ENCODE measurements at regions not wholly inside any gene's neighbourhood (a gene's known extent, or its start where the extent isn't known, plus 50 kb on each side); places are given as distances from the start of the nearest gene placed in this dataset.

DNA sequence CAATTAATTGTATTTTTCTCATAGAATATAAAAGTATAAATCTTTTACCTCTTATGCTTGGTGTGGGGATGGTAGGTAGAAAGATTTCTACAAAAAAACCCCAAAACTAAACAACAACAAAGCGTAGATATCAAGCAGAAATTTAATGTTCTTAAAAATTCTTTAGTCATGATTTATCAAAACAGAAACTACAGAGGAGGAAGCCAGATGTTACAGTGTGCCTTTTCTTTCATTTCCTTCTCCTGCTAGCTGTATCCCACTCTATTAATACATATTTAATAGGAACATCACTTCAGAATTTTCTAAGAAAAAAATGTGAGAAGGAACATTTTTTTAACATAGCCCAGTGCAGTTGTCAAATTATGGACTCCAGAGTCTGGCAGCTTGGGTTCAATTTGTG, 420.6 kb downstream of the TUSC7 start:
- no peak for DNase-seq (ENCODE audit: low read depth)
- in situ Hi-C loops (cut with HindIII; ENCODE audit: low pct_unique_long_range_greater_than_20kb, low sequenced_read_pairs) = no loop called here

DNA sequence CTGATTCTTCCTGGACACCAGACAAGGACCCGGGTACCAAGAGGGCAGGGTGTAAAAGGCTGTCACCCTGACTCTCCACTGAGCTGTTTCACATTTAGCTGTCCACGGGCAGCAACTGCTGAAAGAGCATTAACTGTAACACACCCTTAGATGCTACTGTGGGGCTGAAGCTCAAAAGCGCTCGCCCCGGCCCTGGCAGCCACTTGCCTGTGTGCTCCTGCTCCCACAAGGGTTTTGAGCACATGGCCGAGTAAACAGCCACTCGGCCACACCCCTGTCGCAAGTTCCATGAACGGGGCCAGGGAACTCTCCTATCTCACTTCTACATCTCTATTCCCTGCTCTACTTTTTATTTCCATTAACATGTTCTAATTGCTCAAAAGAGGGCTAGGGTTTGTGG, 421.7 kb downstream of the TUSC7 start:
- no peak for DNase-seq (ENCODE audit: low read depth)
- in situ Hi-C loops (cut with HindIII; ENCODE audit: low pct_unique_long_range_greater_than_20kb, low sequenced_read_pairs) = no loop called here

DNA sequence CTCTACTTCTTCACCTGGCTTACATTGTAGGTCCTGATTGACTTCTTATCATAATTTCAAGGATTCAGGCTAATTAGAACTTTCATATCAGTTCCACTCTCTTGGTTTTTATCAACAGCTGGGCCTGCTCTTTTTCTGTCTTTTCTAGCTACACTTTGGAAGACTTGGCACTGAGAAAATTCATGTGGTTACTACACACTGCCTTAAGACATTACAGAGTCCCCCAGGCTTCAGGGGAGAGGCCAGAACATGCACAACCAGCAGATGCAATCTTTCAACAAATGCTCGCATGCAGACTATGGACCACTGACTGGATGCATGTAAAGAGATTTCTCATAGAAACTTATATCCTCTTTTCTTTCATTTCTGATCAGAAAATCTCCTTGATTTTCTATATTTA, 423.5 kb downstream of the TUSC7 start:
- DNase-seq (ENCODE audit: low read depth) = no peak
- in situ Hi-C loops (cut with HindIII; ENCODE audit: low pct_unique_long_range_greater_than_20kb, low sequenced_read_pairs) = no loop called here

DNA sequence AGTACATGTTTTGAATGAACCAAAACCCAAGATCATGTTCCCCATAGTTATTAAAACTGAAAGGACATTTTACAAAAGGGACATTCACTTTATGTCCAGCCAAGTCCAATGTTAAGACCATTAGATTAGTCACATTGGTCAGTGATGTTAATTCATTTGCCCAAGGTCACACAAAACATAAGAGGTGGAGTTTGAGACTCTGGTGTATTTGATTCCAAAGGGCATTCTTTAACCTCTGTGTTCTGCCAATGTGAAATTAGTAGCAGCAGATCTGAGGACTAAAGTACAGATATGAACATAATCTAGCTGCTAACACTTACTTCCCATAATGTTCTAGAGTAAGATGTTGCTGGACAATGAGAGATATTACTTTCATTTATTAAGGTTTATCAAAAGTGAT, 425.6 kb downstream of the TUSC7 start:
- no peak for DNase-seq (ENCODE audit: low read depth)
- in situ Hi-C loops (cut with HindIII; ENCODE audit: low pct_unique_long_range_greater_than_20kb, low sequenced_read_pairs) = no loop called here

DNA sequence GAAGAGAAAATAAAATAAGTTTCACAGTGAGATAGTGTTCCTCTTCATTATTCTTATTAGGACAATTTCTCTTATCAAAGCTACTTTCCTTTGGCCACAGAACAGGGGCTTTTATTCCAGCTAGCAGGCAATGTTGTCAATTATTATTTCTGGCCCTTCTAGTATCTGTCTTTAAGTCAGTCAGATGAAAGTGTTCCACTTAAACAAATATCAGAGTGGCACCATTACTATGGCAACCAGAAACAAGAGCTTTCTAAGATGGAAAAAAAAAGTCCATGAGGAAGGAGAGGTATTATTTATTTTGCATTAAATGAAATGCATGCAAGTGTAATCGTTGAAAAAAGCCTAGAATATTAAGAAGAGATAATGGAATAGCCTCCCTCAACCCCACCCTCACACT, 426.4 kb downstream of the TUSC7 start:
- DNase-seq (ENCODE audit: low read depth) = no peak
- in situ Hi-C loops (cut with HindIII; ENCODE audit: low pct_unique_long_range_greater_than_20kb, low sequenced_read_pairs) = no loop called here

DNA sequence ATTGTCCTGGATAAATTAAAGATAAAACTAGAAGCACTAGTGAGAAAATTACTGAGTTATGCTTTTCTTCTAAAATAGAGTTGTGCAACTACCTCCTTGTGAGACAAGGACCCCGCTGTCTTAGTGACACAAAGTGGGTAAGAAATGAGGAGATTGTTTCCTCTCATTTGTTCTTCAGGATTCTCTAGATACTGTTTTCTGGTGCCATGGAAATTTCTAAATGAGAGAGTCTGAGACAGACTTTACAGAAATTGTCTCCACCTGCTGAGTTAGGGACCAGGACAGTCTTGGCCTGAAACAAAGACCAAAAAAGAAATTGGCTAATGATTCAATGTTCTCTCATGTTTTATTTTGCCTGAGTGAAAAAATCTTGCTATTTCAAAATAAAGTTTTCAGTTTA, 427.5 kb downstream of the TUSC7 start:
- in situ Hi-C loops (cut with HindIII; ENCODE audit: low pct_unique_long_range_greater_than_20kb, low sequenced_read_pairs) = no loop called here
- no peak for DNase-seq (ENCODE audit: low read depth)

DNA sequence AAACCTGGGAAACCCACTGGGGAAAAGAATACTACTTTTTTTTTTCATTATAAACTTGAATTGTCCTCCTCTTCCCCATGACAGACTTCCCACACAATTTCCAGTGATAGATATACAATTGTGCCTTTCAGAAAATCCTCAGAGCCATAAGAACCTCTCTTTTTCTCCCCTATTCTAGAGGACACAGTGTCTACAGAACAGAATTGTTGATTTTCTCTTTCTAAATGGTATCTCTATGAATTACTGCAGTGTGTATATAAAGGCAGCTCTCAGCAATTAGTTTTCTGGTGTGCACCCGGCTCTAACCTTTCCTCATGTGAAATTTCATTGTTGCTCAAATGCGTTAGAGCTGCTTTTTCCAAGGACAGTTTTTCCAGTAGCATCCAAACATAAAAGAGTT, 430.1 kb downstream of the TUSC7 start:
- no peak for DNase-seq (ENCODE audit: low read depth)
- in situ Hi-C loops (cut with HindIII; ENCODE audit: low pct_unique_long_range_greater_than_20kb, low sequenced_read_pairs) = no loop called here

DNA sequence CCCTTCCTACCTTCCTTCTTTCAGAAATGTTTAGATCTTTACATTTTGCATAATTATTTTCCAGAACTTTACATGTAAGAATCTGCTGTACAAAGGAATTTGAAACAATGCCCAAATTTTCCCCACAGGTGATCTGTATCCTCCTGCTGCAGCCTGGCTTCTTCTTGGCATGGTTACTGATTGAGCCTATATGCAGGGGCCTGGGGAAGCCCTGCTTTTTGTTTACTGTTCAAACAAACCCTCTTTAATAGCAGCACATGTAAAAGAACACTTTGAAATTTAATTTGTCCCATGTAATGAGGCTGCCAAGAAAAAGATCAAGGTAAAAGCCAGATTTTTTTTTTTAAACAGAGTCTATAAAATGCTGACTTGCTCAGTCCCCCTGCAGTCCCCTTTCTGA, 432.2 kb downstream of the TUSC7 start:
- no peak for DNase-seq (ENCODE audit: low read depth)
- in situ Hi-C loops (cut with HindIII; ENCODE audit: low pct_unique_long_range_greater_than_20kb, low sequenced_read_pairs) = no loop called here

DNA sequence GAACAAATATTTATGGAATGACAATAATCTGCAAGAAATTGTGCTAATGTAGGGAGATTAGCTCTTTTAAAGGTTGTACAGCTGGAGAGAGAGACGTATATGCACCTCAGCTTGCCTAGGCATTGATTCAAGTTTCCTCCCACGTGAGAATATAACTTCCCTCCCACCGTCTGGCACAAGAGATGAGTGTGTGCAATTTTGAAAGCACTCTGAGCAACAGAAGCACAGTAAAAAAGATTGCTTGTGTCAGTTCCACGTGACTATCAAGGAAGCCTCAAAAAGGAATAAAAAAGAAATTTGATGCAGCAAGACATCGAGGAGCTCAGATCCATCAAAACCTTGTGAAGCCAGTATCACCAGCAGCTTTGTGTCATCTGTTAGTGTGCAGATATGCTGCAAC, 435.3 kb downstream of the TUSC7 start:
- in situ Hi-C loops (cut with HindIII; ENCODE audit: low pct_unique_long_range_greater_than_20kb, low sequenced_read_pairs) = no loop called here
- DNase-seq (ENCODE audit: low read depth) = no peak

DNA sequence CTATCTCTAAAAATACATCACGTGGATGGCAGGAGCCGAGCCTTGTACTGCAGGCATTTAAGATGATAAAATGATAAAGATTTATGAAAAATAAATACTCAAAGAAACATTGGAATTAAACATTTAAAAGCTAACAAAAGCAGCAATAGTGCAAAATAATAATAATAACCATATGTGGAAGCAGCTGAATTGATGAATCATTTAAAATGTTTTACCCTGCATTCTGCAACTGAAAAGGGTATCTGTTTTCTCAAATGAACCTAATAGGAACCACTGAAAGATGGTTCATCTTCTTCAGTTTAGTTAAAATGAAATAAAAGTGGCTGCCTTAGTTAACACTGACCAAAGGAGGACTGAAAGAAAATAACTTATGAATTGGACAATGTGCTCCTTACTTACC, 436.1 kb downstream of the TUSC7 start:
- no peak for DNase-seq (ENCODE audit: low read depth)
- in situ Hi-C loops (cut with HindIII; ENCODE audit: low pct_unique_long_range_greater_than_20kb, low sequenced_read_pairs) = no loop called here

DNA sequence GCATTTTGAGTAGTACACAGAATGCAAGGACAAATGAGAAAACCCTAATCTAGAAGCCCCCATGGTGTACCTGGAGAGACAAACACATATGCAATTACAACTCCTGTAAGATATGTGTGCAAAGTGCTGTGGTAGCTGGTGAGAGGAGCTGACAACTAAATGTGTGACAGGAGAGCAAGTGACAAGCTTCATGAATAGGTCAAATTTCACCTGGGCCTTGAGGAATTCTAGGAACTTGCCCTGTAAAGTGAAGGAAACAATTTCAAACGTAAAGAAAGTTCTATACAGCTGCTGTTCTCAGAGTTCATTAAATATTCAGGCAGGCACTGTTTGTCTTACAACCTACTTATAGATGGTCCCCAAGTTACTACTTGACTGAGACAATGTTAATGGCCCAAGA, 437.0 kb downstream of the TUSC7 start:
- in situ Hi-C loops (cut with HindIII; ENCODE audit: low pct_unique_long_range_greater_than_20kb, low sequenced_read_pairs) = no loop called here
- no peak for DNase-seq (ENCODE audit: low read depth)

DNA sequence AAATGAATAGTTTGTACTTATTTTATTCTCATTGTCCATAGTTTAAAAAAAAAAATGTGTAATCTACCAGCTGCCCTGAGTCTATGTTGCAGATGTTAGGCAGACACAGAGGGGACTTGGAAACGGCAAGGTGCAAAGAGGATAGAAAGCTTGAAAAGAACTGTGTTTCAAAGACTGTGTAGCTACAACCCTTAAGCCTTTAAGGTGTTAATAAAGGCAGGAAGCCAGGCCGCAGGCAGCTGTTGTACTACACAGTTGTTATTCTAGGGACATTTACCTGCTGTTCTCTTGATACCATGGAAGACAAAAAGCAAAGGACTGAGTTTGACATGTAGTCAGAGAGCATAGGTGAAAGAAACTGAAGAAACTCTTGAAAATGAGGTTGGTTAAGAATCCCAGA, 440.0 kb downstream of the TUSC7 start:
- in situ Hi-C loops (cut with HindIII; ENCODE audit: low pct_unique_long_range_greater_than_20kb, low sequenced_read_pairs) = no loop called here
- no peak for DNase-seq (ENCODE audit: low read depth)

DNA sequence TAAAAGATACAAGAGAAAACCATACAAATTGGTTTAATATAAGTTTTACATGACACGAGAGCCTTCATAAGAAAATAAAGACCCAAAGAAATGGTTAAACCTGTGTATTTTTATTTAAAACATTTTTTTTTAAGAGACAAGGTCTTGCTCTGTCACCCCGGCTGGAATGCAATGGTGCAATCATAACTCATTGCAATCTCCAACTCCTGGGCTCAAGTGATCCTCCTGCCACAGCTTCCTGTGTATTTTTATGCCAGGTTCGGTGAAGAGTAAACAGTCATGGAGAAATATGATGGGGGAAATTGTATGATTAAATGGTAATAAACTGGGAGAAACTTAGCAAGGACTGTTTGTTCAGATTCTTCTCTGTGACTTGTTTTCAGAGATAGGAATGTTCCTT, 441.0 kb downstream of the TUSC7 start:
- in situ Hi-C loops (cut with HindIII; ENCODE audit: low pct_unique_long_range_greater_than_20kb, low sequenced_read_pairs) = no loop called here
- DNase-seq (ENCODE audit: low read depth) = no peak

DNA sequence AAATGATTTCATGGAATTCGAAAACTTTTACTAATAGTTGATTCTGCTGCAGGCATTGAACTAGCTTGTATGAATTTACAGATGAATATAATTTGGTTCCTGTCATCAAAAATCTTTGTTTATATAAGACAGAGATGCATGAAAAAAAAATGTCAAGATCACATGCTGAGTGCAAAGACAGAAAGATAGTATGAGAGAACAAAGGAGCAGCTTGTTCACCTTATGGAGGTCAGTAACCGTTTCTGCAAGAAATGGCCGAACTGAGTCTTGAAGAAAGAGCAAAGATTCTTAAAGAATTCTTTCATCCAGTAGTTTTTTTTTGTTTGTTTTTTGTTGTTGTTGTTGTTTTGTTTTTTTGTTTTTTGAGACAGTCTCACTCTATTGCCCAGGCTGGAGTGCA, 450.6 kb downstream of the TUSC7 start:
- in situ Hi-C loops (cut with HindIII; ENCODE audit: low pct_unique_long_range_greater_than_20kb, low sequenced_read_pairs) = no loop called here
- no peak for DNase-seq (ENCODE audit: low read depth)

DNA sequence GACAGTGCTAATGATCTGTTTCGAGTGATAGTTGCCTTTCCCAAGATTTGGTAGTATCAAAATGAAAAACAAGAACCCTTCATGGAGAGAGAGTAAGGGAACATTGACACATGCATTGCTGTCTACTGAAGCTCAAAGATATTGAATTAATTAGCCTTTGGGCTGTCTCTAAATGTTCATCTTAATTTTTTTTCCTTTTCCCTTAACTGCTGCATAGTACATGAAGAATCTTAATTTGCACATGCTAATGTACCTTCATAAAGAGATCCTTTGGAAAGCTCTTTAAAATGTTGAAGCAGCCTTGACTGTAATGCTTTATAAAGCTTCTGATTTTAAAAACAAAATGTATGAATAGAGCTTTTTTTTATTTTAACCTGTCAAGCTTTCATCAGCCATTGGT, 452.2 kb downstream of the TUSC7 start:
- in situ Hi-C loops (cut with HindIII; ENCODE audit: low pct_unique_long_range_greater_than_20kb, low sequenced_read_pairs) = no loop called here
- no peak for DNase-seq (ENCODE audit: low read depth)

DNA sequence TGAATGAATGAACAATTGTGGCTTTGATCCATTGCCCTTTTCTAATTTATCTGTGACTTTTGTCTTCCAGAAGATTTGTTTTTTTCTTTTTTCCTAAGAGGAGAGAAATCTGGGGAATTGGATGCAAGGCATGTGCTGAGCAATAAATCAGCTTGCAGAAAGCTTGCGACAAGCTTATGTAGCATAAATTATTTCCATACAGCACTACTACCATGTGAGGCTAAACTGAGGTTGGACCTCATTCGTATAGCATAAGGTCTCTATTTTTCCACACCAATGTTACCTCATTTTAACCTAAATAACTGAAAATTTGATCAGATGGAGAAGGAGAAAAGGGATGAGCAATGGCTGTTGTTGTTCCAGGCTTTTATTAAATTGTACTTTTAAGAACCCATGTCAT, 455.6 kb downstream of the TUSC7 start:
- in situ Hi-C loops (cut with HindIII; ENCODE audit: low pct_unique_long_range_greater_than_20kb, low sequenced_read_pairs) = no loop called here
- DNase-seq (ENCODE audit: low read depth) = no peak

DNA sequence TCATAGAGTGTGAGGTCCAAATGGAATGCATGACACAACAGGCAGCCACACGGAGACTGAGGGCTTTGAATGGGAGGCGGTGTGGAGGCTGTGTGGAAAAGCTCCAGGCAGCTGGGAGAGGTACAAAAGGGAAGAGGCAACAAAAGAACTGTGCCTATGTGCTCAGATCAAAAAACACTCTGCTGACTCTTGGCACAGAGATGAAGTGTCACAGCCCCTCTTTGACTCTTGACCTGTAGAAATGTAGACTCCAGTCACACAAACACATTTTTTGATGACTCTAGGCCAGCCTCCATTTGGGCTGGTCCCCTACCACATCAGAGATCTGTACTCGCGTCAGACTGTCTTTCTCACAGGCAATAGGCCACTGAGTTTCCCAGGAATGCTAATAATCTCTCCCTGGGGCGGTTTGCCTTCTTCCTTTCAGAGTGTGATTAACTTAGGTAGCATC, 456.0 kb downstream of the TUSC7 start:
- DNase-seq (ENCODE audit: low read depth) = no peak
- in situ Hi-C loops (cut with HindIII; ENCODE audit: low pct_unique_long_range_greater_than_20kb, low sequenced_read_pairs) = no loop called here

DNA sequence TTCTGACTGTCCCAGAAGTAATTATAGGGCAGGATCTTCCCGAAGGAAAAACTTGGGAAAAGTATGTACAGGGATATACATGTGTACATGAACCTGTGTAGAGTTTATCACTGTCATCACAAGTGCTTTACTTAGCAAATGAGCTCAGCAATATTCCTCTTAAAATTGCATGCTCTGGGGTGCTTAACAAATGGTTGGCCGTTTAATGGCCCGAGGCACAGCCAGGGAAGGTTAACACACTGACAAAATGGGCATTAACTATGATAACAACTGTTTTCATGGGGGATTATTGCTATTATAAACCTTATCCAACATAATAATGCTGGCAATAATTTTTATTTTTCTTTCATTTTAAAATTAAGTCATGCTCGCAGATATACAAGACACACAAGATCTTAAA, 459.3 kb downstream of the TUSC7 start:
- in situ Hi-C loops (cut with HindIII; ENCODE audit: low pct_unique_long_range_greater_than_20kb, low sequenced_read_pairs) = no loop called here
- DNase-seq (ENCODE audit: low read depth) = no peak

DNA sequence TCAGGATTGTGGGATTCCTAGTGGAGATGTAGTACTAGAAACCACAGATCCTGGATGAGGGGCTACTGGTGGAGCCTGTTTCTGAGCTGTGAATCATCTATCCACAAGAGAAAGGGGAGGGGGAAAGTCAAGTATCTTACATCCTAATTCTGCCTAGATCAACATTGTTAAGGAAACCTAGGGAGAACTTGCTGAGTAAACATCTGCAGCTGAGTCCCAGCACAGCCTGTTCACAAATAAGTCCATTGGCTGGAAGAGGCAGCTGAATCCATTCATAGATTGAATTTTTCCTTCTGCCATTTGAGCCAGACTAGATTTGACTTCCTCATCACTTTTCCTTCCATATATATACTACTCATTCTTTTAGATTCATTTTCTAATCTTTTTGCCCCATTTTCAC, 460.5 kb downstream of the TUSC7 start:
- in situ Hi-C loops (cut with HindIII; ENCODE audit: low pct_unique_long_range_greater_than_20kb, low sequenced_read_pairs) = no loop called here

DNA sequence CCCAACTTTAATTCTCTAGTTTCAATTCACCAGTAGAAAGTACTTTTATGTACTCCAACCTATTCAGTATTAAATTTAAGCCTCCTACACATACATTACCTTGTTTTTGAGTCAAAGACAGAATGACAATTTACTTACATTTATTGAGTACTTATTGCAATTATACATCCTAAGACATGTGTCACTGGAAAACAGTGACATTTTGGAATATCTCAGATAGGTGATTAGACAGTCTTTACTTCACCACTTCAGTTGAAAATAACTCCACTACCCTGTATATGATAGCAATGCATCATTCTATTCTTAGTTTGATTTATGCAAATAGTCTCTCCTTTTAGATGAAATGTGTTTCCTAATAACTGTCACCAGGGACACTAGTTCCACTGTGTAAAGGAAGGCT, 461.5 kb downstream of the TUSC7 start:
- DNase-seq (ENCODE audit: low read depth) = no peak
- in situ Hi-C loops (cut with HindIII; ENCODE audit: low pct_unique_long_range_greater_than_20kb, low sequenced_read_pairs) = no loop called here

More for the DNA sequence above, 460.5 kb downstream of the TUSC7 start:
- no peak for DNase-seq (ENCODE audit: low read depth)

DNA sequence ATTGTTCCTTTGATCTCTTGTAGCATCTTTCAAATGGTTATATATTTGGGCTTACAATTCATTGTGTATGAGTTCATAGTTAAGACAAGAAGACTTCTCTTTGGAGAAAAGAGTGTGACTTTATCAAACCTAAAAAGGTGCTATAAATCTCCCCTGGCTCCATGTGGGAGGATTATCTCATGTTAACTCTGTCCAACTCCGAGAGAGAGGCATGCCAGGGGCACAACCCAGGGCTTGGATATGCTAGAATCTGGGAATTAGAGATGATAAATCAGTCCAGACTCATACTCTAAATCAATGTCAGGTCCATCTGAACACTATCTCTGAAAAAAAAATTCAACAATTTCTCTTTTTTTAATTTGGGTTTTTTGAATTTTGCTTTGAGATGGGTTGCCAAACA, 462.8 kb downstream of the TUSC7 start:
- no peak for DNase-seq (ENCODE audit: low read depth)
- in situ Hi-C loops (cut with HindIII; ENCODE audit: low pct_unique_long_range_greater_than_20kb, low sequenced_read_pairs) = no loop called here
